SK-N-MC (cell line): ENCODE measurements at regions not wholly inside any gene's neighbourhood (a gene's known extent, or its start where the extent isn't known, plus 50 kb on each side); places are given as distances from the start of the nearest gene placed in this dataset.

Experiments
- DNase-seq: peaks from one replicate; pipeline ENCODE4 v3.0.0-alpha.2; 2011; ENCODE audit warnings: low read depth, low spot score
- H3K27ac ChIP-seq: fragments of 200-600 bp; sonication (generic); 2 replicates; pipeline ENCODE4 v1.5.1; 2016; ENCODE audit warnings: mixed run types
- H3K36me3 ChIP-seq: fragments of 200-600 bp; sonication (generic); 2 replicates; pipeline ENCODE4 v1.6.1; 2017; ENCODE audit warnings: antibody characterized with exemption, low read length, mixed read lengths; ENCODE audit not compliant: insufficient read depth
- H3K4me3 ChIP-seq: fragments of 200-600 bp; sonication (generic); 2 replicates; pipeline ENCODE4 v1.5.1; 2016
- H3K9ac ChIP-seq: fragments of 200-600 bp; sonication (generic); 2 replicates; pipeline ENCODE4 v1.8.0; 2017; ENCODE audit warnings: mixed run types, mixed read lengths; ENCODE audit not compliant: insufficient read length
- H3K9me3 ChIP-seq: fragments of 200-600 bp; sonication (generic); 2 replicates; pipeline ENCODE4 v1.6.1; 2017; ENCODE audit warnings: low read depth, mild to moderate bottlenecking, antibody characterized with exemption, low read length, moderate library complexity, mixed read lengths
- EZH2 ChIP-seq: fragments of 200-600 bp; sonication (generic); IDR thresholded peaks from one replicate; pipeline ENCODE4 v1.6.1; 2017; ENCODE audit warnings: antibody characterized with exemption
- FOXP2 ChIP-seq: optimal IDR thresholded peaks from 2 replicates; pipeline ENCODE3; 2011; ENCODE audit warnings: mild to moderate bottlenecking, moderate library complexity; ENCODE audit not compliant: insufficient read depth; ENCODE audit errors: extremely low read length, control extremely low read depth
- POLR2AphosphoS5 ChIP-seq: IDR thresholded peaks from 2 replicates; pipeline ENCODE4 v1.6.1; 2012; ENCODE audit warnings: mild to moderate bottlenecking, low read depth, low read length, borderline replicate concordance

DNA sequence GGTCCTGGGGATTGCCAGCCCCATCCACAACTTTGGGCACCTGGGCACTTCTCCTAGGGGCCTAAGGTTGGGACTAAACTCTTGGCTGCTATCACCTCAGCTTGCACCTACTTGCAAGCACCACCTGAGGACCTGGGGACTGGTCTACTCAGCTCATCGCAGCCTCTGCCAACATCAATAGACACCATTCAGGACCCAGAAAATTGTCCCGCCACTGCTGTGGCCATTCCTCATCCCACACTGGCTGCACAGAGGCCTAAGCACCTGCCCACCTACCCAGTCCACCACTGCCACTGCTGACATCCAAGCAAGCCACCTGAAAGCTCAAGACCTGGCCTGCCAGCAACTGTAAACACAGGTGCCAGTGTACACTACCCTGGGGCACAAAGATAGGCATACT, 234.1 kb downstream of the STK31 start:
- Histone ChIP-seq H3K9ac (no peak overlapping the region), H3K9me3 (no peaks in the 10 kb centered on the region), H3K36me3 (no peaks in the 10 kb centered on the region), H3K27ac (no peak overlapping the region), H3K4me3 (no peak overlapping the region)
- TF ChIP-seq POLR2AphosphoS5 (no peak), EZH2 (no peak), FOXP2 (no peak)
- no peak for DNase-seq

DNA sequence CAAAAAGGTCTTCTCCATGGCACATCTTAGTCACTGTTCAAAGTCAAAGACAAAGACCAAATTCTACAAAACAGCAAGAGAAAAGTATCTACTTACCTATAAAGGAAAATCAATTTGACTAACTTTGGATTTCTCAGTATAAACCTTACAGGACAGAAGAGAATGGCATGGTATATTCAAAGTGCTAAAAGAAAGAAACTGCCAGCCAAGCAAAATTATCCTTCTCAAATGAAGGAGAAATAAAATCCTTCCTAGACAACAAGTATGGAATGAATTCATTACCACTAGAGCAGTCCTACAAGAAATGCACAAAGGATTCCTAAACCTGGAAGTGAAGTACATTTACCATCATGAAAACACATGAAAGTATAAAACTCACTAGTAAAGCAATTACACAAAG, 235.5 kb downstream of the STK31 start:
- Histone ChIP-seq H3K9ac (no peak overlapping the region), H3K27ac (no peak overlapping the region), H3K9me3 (no peaks in the 10 kb centered on the region), H3K4me3 (no peak overlapping the region), H3K36me3 (no peaks in the 10 kb centered on the region)
- DNase-seq, result no peak
- TF ChIP-seq POLR2AphosphoS5, result no peak
- TF ChIP-seq FOXP2, result no peak
- TF ChIP-seq EZH2, result no peak

- H3K9me3 ChIP-seq, result no peaks in the 10 kb centered on the region
- H3K9ac ChIP-seq, result no peak overlapping the region
- DNase-seq, result no peak
- no peak overlapping the region for H3K4me3 ChIP-seq
- H3K27ac ChIP-seq, result no peak overlapping the region
- no peak for TF ChIP-seq POLR2AphosphoS5
- no peak for TF ChIP-seq FOXP2
- no peak for TF ChIP-seq EZH2
- H3K36me3 ChIP-seq, result no peaks in the 10 kb centered on the region
These were observed 245.1 kb downstream of the STK31 start for GRCh38 chr7:23955145-23955544.

DNA sequence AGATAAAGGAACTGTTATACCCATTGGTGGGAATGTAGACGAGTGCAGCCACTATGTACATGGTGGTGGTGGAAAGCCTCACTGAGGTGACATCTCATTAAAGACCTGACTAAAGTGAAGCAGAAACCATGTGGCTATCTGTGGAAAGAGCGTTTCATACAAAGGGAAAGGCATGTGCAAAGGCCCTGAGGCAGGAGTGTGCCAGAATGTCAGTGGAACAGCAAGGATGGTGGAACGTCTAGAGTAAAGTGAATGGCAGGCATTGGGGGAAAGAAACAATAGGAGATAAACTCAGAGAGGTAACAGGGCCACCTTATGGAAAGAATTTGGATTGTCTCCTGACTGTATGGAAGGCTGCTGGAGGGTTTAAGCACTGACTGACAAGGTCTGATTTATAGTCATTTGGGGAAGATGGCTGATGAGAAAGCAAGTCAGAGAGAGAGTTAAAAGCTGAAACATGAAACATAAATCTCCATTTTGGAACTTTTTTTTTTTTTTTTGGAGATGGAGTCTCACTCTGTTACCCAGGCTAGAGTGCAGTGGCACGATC, 245.7 kb downstream of the STK31 start:
- Histone ChIP-seq H3K27ac (no peak overlapping the region), H3K36me3 (no peaks in the 10 kb centered on the region), H3K9me3 (no peaks in the 10 kb centered on the region), H3K4me3 (no peak overlapping the region), H3K9ac (no peak overlapping the region)
- TF ChIP-seq FOXP2 (no peak), EZH2 (no peak), POLR2AphosphoS5 (no peak)
- no peak for DNase-seq

DNA sequence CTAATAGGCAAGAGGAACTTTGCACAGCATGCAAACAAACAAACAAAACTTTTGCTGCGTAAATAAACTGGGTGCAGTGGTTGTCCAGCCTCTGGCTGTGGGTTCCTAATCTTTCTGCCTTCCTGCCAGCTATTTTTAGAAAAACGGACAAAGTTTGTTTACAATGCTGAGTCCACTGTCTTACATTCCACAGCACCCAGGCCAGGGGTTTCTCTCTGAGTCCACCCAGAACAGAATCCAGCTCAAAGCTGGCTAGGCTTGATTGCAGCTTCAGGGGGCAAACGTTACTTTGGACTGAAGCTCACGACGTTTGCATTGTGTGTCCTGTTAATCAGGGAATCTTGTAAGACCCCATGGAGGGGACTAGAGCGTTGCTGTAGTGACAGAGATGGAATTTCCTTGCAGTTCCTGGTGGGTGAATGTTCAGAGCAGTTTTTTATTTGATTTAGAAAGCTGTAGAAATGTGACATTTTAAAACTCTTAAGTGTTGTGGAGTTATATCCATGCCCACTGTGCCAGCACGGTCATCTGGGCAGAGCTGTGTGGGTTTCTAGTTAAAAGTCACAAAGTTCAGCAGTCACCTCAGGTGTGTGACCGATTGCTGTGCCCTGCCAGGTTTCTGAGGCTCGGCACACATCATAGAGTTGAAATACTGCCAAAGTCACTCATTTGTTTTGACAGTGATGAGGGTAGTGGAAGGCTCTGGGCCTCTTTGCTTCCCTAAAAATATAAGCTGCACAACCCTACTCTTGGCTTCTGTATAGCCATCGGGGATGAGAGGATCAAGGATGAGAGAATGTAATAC, 247.0 kb downstream of the STK31 start:
- TF ChIP-seq EZH2 (no peak), FOXP2 (no peak), POLR2AphosphoS5 (no peak)
- H3K36me3 ChIP-seq, result no peaks in the 10 kb centered on the region
- no peaks in the 10 kb centered on the region for H3K9me3 ChIP-seq
- no peak overlapping the region for H3K4me3 ChIP-seq
- peak overlapping the region; percentile 4 for H3K9ac ChIP-seq
- H3K27ac ChIP-seq, result no peak overlapping the region
- DNase-seq, result no peak

DNA sequence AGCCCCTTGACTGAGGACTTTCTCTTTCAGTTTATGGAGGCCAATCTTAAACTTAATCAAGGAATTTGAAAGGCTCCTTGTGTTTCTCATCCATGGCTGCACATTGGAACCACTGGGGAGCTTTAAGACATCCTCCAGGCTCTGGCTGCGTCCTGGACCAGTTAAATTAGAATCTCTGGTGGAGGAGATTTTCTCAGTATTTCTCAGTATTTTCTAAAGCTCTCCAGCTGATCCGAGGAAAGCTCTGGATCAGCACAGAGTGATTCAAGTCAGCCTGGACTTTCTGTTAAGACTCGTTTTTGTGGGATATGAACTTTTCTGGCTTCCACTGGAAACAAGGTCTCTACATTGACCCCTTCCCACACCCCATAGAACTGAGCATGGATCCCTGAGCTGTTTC, 249.8 kb downstream of the STK31 start:
- no peak overlapping the region for H3K4me3 ChIP-seq
- no peaks in the 10 kb centered on the region for H3K36me3 ChIP-seq
- H3K9ac ChIP-seq, result no peak overlapping the region
- no peak overlapping the region for H3K27ac ChIP-seq
- DNase-seq, result no peak
- TF ChIP-seq FOXP2, result no peak
- no peak for TF ChIP-seq EZH2
- TF ChIP-seq POLR2AphosphoS5, result no peak
- H3K9me3 ChIP-seq, result no peaks in the 10 kb centered on the region

DNA sequence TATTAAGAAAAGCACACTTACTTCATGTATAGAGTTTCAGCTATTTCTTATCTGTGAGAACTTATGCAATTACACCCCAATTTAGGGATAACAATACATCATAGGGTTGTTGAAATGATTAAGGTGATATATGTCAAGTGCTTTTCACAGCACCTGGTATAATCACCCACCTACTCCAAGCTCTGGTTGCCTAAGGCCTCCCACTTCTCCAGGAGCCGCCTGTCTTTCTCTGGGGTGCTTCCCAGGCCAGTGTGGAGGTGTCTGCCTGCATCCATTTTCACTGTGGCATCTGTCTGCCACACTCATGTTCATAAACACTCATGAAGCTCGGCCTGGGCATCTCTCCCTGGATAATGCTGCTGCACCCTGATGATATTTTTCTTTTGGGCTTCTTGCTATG, 250.3 kb downstream of the STK31 start:
- Histone ChIP-seq H3K27ac (no peak overlapping the region), H3K9ac (no peak overlapping the region), H3K36me3 (no peaks in the 10 kb centered on the region), H3K9me3 (no peaks in the 10 kb centered on the region), H3K4me3 (no peak overlapping the region)
- TF ChIP-seq EZH2 (no peak), FOXP2 (no peak), POLR2AphosphoS5 (no peak)
- no peak for DNase-seq

GRCh38 chr7:23963461-23964165, 253.6 kb downstream of the STK31 start:
- DNase-seq, result no peak
- H3K27ac ChIP-seq, result no peak overlapping the region
- H3K9ac ChIP-seq, result no peak overlapping the region
- no peaks in the 10 kb centered on the region for H3K36me3 ChIP-seq
- TF ChIP-seq FOXP2, result no peak
- TF ChIP-seq EZH2, result no peak
- no peak for TF ChIP-seq POLR2AphosphoS5
- H3K4me3 ChIP-seq, result no peak overlapping the region
- H3K9me3 ChIP-seq, result no peaks in the 10 kb centered on the region

DNA sequence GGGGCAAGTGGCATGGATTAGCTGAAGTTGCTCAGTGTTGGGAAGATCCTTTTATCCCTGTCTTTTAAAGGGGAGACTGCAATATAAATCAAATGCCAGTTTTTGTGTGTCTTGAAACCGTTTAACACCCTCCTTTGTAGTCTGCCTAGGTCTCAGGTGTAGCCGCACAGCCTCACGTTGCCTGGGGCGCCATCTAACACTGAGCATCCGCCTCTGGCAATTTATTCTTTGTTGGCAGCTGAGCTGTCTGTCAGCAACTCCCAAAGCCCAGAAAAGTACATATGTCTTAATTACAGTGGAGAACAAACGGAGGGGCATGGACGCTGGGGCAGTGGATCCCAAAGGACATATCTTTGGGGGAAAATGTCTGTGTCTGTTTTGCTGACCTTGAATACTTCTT, 254.7 kb downstream of the STK31 start:
- Histone ChIP-seq H3K9me3 (no peaks in the 10 kb centered on the region), H3K9ac (no peak overlapping the region), H3K4me3 (no peak overlapping the region), H3K36me3 (no peaks in the 10 kb centered on the region), H3K27ac (no peak overlapping the region)
- no peak for DNase-seq
- TF ChIP-seq EZH2 (no peak), FOXP2 (no peak), POLR2AphosphoS5 (no peak)
